Brain microvascular endothelial cell (primary cell): ENCODE measurements at regions not wholly inside any gene's neighbourhood (a gene's known extent, or its start where the extent isn't known, plus 50 kb on each side); places are given as distances from the start of the nearest gene placed in this dataset.
A peak's percentile ranks its signal among the peaks of the same experiment; 100 is the strongest.

ENCODE experiments used
- DNase-seq: peaks from one replicate; pipeline ENCODE4 v3.0.0-alpha.2; 2020
- H3K27ac ChIP-seq: fragments of 250-450 bp; sonication (Bioruptor Pico); 2 replicates; pipeline ENCODE4 v1.5.1; 2020; ENCODE audit warnings: mild to moderate bottlenecking, moderate library complexity
- H3K27me3 ChIP-seq: fragments of 250-450 bp; sonication (Bioruptor Pico); replicated peaks from 2 replicates; pipeline ENCODE4 v1.5.1; 2020; ENCODE audit warnings: mild to moderate bottlenecking
- H3K36me3 ChIP-seq: fragments of 250-450 bp; sonication (Bioruptor Pico); replicated peaks from 2 replicates; pipeline ENCODE4 v1.5.1; 2020; ENCODE audit warnings: mild to moderate bottlenecking
- H3K4me3 ChIP-seq: 2 replicates; pipeline ENCODE4 v1.5.1; 2011; ENCODE audit warnings: low read depth, mild to moderate bottlenecking, control low read depth, low read length, moderate library complexity
- in situ Hi-C: cut with HindIII; loops from 2 replicates; pipeline ENCODE4 v1.10.0; 2017; ENCODE audit warnings: low sequenced_read_pairs, low pct_ligation_motif_present
- TF ChIP-seq, protein P1 (sequence below): IDR thresholded peaks from 2 replicates; pipeline ENCODE4 v1.5.1; 2011; ENCODE audit warnings: low read depth, mild to moderate bottlenecking, moderate library complexity, low read length, control low read depth, inconsistent platforms; ENCODE audit errors: missing control alignments

DNA sequence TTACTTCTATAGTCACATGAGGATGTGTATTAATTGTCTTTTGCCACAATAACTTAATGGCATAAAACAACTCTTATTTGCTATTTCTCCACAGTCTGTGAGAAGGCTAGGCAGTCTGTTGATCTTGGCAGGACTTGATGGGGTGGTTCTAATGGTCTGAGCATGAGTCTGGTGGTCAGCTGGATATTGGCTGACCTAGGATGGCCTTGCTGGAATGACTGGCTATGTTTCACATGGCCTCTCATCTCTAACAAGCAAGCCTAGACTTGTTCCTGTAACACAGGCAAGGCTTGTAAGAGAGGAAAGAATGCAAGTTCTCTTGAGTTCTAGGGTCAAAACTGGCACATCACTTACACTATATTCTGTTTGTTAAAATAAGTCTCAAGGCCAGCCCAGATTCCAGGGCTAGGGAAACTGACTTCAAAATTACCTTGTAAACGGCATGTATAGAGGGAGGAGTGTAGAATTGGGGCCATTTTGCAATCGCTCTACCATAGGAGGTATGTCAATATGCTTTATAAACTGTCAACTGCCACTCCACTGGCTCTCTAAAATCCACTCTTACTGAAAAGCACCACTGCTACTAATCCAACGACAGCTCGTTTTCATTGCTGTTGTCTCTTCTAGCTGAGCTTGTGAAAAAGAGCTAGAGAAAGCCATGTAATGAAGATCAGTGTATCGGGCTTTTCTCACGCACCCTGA is 325.0 kb upstream of the PKDCC start:
- Histone ChIP-seq H3K27me3 (no peaks in the 10 kb centered on the region), H3K27ac (peak overlapping the region; percentile 67), H3K36me3 (no peaks in the 10 kb centered on the region), H3K4me3 (no peak overlapping the region)
- peak; percentile 75 for DNase-seq
- in situ Hi-C loops, result no loop called here
- TF ChIP-seq, protein P1, sequence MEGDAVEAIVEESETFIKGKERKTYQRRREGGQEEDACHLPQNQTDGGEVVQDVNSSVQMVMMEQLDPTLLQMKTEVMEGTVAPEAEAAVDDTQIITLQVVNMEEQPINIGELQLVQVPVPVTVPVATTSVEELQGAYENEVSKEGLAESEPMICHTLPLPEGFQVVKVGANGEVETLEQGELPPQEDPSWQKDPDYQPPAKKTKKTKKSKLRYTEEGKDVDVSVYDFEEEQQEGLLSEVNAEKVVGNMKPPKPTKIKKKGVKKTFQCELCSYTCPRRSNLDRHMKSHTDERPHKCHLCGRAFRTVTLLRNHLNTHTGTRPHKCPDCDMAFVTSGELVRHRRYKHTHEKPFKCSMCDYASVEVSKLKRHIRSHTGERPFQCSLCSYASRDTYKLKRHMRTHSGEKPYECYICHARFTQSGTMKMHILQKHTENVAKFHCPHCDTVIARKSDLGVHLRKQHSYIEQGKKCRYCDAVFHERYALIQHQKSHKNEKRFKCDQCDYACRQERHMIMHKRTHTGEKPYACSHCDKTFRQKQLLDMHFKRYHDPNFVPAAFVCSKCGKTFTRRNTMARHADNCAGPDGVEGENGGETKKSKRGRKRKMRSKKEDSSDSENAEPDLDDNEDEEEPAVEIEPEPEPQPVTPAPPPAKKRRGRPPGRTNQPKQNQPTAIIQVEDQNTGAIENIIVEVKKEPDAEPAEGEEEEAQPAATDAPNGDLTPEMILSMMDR, result no peak

DNA sequence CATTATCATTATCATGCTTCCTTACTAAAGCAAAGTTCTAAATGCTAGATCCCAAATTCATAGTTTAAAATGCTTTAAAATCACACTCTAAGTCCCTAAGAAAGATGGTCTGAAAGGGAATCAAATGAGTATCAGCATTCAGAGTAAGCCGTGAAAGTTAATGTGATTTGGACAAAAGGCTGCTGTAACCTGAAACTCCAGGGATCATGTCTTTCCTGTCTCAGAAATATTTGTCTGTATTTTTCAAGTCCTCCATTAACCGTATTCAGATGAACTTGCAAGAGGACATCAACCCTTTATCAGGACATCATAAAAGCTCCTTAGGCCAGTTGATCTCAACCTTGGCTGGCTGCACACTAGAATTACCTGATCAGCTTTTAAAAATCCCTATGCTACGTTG is 324.3 kb upstream of the PKDCC start:
- Histone ChIP-seq H3K27me3 (no peaks in the 10 kb centered on the region), H3K36me3 (no peaks in the 10 kb centered on the region), H3K27ac (no peak overlapping the region), H3K4me3 (no peak overlapping the region)
- DNase-seq, result no peak
- in situ Hi-C loops, result no loop called here
- TF ChIP-seq, protein P1, result no peak

DNA sequence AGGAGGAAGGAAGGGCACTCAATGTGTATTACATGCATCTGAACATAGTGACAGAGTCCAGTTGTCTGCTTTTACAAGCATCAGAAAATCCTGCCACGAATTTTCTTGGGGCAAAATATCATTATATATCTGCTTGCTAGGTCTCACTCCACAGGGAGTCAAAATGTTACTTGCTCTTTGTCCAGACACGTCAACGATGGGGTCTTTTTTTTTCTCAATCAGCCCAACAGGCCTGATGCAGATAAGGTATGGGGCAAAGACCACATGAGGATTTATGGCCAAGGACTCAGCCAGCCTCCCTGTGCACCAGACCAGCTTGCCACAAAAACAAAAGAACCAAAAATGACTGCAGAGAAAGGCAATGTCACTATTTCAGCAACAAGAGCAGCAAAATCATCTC is 323.4 kb upstream of the PKDCC start:
- H3K27ac ChIP-seq, result no peak overlapping the region
- in situ Hi-C loops, result no loop called here
- no peak for DNase-seq
- H3K27me3 ChIP-seq, result no peaks in the 10 kb centered on the region
- TF ChIP-seq, protein P1, result no peak
- H3K36me3 ChIP-seq, result no peaks in the 10 kb centered on the region
- no peak overlapping the region for H3K4me3 ChIP-seq

DNA sequence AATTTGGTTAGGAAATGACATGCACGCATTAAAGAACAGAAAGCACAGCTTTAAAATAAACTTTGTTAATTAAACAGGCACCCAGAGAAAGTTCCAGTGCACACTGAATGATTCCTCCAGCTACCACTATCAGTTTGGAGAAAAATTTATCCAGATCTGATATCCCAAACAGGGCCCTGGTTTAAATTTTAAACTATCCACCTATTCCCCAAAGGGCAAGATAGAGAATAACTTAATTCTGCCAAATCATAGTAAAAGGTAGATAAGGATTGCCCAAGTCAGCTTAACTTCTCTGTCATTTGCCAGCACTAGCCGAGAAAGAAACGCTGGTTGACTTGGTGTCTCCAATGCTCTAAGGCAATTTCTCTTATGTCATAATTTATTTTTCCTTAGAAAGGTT is 321.9 kb upstream of the PKDCC start:
- Histone ChIP-seq H3K27ac (no peak overlapping the region), H3K27me3 (no peaks in the 10 kb centered on the region), H3K36me3 (no peaks in the 10 kb centered on the region), H3K4me3 (no peak overlapping the region)
- in situ Hi-C loops, result no loop called here
- no peak for DNase-seq
- TF ChIP-seq, protein P1, result no peak

DNA sequence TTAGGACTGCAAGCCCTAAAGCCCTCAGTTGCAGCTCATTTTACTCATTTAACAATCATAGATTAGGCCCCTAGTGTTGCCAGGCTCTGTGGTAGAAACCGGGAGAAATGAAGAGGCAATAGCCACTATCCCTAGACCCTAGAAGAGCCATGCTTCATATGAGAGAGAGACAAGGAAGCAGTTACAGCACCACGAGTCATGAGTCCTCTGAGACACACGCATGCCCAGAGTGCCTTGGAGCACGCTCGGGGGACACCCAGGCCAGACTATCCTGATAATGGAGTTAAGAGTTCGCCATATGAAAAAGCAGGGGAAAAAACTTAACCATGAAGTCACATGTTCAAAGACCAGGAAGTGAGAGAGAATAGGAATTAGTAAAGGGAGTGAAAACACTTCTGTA is 321.5 kb upstream of the PKDCC start:
- no peak for DNase-seq
- in situ Hi-C loops, result no loop called here
- no peak overlapping the region for H3K27ac ChIP-seq
- no peaks in the 10 kb centered on the region for H3K27me3 ChIP-seq
- no peaks in the 10 kb centered on the region for H3K36me3 ChIP-seq
- H3K4me3 ChIP-seq, result no peak overlapping the region
- TF ChIP-seq, protein P1, result no peak

DNA sequence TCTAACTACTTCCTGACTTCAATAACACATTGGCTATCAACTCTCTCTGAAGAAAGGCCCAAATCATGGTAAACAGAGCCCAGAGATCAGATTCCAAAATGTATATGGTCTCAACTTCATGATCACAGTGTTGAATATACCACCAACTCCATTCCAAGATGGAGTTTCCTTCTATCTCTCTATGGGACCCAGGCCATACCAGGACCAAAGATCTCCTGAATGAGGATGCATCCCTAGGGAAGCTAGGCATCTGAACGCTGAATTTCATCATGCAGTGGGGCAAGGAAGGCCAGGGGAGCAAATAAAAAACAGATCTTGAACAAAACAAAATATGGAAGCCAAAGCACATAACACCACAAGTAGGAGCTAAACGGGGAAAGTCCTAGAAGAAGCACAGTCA is 320.7 kb upstream of the PKDCC start:
- H3K27ac ChIP-seq, result no peak overlapping the region
- in situ Hi-C loops, result no loop called here
- H3K4me3 ChIP-seq, result no peak overlapping the region
- H3K36me3 ChIP-seq, result no peaks in the 10 kb centered on the region
- TF ChIP-seq, protein P1, result no peak
- no peaks in the 10 kb centered on the region for H3K27me3 ChIP-seq
- no peak for DNase-seq
